ENCODE measurements at regions not wholly inside any gene's neighbourhood (a gene's known extent, or its start where the extent isn't known, plus 50 kb on each side); places are given as distances from the start of the nearest gene placed in this dataset.

GRCh38 chr20:7775072-7775471 is 165.2 kb downstream of the HAO1 start:
- DNase-seq (no peak), FAIRE-seq (no peak)
- no peak overlapping the region for H3K27ac ChIP-seq (ENCODE audit: low read depth in 2 of 2, low read length in 2 of 2)
- no peaks in the 10 kb centered on the region for H3K36me3 ChIP-seq (ENCODE audit: control insufficient read depth in 2 of 3, insufficient read depth in 3 of 3, low read length in 3 of 3)
- peaks cover 0 to 6% (median 2%) of the 10 kb centered on the region in 3 donors for H3K9me3 ChIP-seq (ENCODE audit: control insufficient read depth in 2 of 3, insufficient read depth in 1 of 3, low read length in 3 of 3)
- H3K9ac ChIP-seq (ENCODE audit: low read length in 3 of 3): no peak overlapping the region
- H3K27me3 ChIP-seq (ENCODE audit: control insufficient read depth, insufficient read depth, low read length): no peaks in the 10 kb centered on the region
- H3K4me1 ChIP-seq (ENCODE audit: control insufficient read depth in 2 of 3, insufficient read depth in 2 of 3, low read depth in 1 of 3, low read length in 3 of 3): no peaks in the 10 kb centered on the region
- no peak overlapping the region for H3K4me3 ChIP-seq (ENCODE audit: low read length in 3 of 3)
- intact Hi-C loops (cut with DNase I): no loop called here
- TF ChIP-seq CTCF (IDR thresholded peaks at IDR 0.05; ENCODE audit: borderline replicate concordance, extremely low read depth, insufficient read depth): no peak

GRCh38 chr20:7776148-7776547 is 164.1 kb downstream of the HAO1 start:
- H3K9me3 ChIP-seq (ENCODE audit: control insufficient read depth in 2 of 3, insufficient read depth in 1 of 3, low read length in 3 of 3): peaks cover 0 to 6% (median 2%) of the 10 kb centered on the region in 3 donors
- no peak overlapping the region for H3K9ac ChIP-seq (ENCODE audit: low read length in 3 of 3)
- H3K27me3 ChIP-seq (ENCODE audit: control insufficient read depth, insufficient read depth, low read length): no peaks in the 10 kb centered on the region
- DNase-seq: no peak
- H3K4me1 ChIP-seq (ENCODE audit: control insufficient read depth in 2 of 3, insufficient read depth in 2 of 3, low read depth in 1 of 3, low read length in 3 of 3): no peaks in the 10 kb centered on the region
- no peak overlapping the region for H3K4me3 ChIP-seq (ENCODE audit: low read length in 3 of 3)
- TF ChIP-seq CTCF (IDR thresholded peaks at IDR 0.05; ENCODE audit: borderline replicate concordance, extremely low read depth, insufficient read depth): no peak
- intact Hi-C loops (cut with DNase I): no loop called here
- H3K27ac ChIP-seq (ENCODE audit: low read depth in 2 of 2, low read length in 2 of 2): no peak overlapping the region
- H3K36me3 ChIP-seq (ENCODE audit: control insufficient read depth in 2 of 3, insufficient read depth in 3 of 3, low read length in 3 of 3): no peaks in the 10 kb centered on the region
- no peak for FAIRE-seq

- Histone ChIP-seq H3K27me3 (ENCODE audit: control insufficient read depth, insufficient read depth, low read length) (no peaks in the 10 kb centered on the region), H3K9ac (ENCODE audit: low read length in 3 of 3) (no peak overlapping the region), H3K4me3 (ENCODE audit: low read length in 3 of 3) (no peak overlapping the region), H3K9me3 (ENCODE audit: control insufficient read depth in 2 of 3, insufficient read depth in 1 of 3, low read length in 3 of 3) (no peaks in the 10 kb centered on the region), H3K4me1 (ENCODE audit: control insufficient read depth in 2 of 3, insufficient read depth in 2 of 3, low read depth in 1 of 3, low read length in 3 of 3) (no peaks in the 10 kb centered on the region), H3K36me3 (ENCODE audit: control insufficient read depth in 2 of 3, insufficient read depth in 3 of 3, low read length in 3 of 3) (no peaks in the 10 kb centered on the region), H3K27ac (ENCODE audit: low read depth in 2 of 2, low read length in 2 of 2) (no peak overlapping the region)
- no peak for TF ChIP-seq CTCF (IDR thresholded peaks at IDR 0.05; ENCODE audit: borderline replicate concordance, extremely low read depth, insufficient read depth)
- intact Hi-C loops (cut with DNase I): no loop called here
- DNase-seq: no peak
- no peak for FAIRE-seq
These were observed 150.1 kb downstream of the HAO1 start for GRCh38 chr20:7790189-7790588.

DNA sequence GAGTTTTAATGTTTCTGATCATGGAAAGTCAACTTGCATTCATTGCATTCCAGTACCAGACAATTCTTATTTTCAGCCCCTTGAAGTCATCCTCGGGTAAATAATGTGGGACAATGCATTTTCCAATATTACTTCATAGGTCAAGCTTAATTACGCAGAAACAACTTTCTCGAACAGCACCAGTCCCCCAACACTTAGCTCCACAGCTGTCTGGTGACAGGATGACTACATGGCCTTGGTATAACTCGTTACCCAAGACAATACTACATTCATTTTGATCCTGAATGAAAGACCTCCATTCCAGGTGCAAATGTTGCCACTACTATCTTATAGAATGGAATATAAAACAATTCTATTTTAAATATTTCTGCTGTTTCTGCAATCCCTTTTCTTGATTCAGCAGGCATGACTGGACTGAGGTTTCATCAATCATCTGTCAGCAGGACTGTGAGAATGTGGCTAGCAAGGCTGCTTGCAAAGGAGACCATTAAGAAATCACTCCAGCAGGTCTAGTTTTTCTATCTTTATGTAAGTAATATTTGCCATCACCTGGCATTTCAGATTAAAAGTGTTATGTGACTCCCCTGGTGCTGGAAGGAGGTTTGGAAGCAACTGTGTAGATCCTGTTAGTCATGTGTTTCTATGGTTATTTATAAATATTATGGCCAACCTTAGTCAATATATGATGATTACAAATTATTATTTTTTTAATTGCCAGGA is 147.9 kb downstream of the HAO1 start:
- Histone ChIP-seq H3K4me3 (ENCODE audit: low read length in 3 of 3) (no peak overlapping the region), H3K4me1 (ENCODE audit: control insufficient read depth in 2 of 3, insufficient read depth in 2 of 3, low read depth in 1 of 3, low read length in 3 of 3) (no peaks in the 10 kb centered on the region), H3K9me3 (ENCODE audit: control insufficient read depth in 2 of 3, insufficient read depth in 1 of 3, low read length in 3 of 3) (no peaks in the 10 kb centered on the region), H3K27me3 (ENCODE audit: control insufficient read depth, insufficient read depth, low read length) (no peaks in the 10 kb centered on the region), H3K36me3 (ENCODE audit: control insufficient read depth in 2 of 3, insufficient read depth in 3 of 3, low read length in 3 of 3) (no peaks in the 10 kb centered on the region), H3K9ac (ENCODE audit: low read length in 3 of 3) (no peak overlapping the region), H3K27ac (ENCODE audit: low read depth in 2 of 2, low read length in 2 of 2) (no peak overlapping the region)
- no peak for TF ChIP-seq CTCF (IDR thresholded peaks at IDR 0.05; ENCODE audit: borderline replicate concordance, extremely low read depth, insufficient read depth)
- intact Hi-C loops (cut with DNase I): no loop called here
- DNase-seq (no peak), FAIRE-seq (no peak)
